ENCODE measurements at regions not wholly inside any gene's neighbourhood (a gene's known extent, or its start where the extent isn't known, plus 50 kb on each side); places are given as distances from the start of the nearest gene placed in this dataset.

- DNase-seq (ENCODE audit: low spot score), result no peak
These were observed 249.2 kb downstream of the CDC5L start for GRCh38 chr6:44636561-44637248.

GRCh38 chr6:44641344-44642031 is 254.0 kb downstream of the CDC5L start:
- no peak for DNase-seq (ENCODE audit: low spot score)

- no peak for DNase-seq (ENCODE audit: low spot score)
These were observed 254.8 kb downstream of the CDC5L start for GRCh38 chr6:44642349-44642748.

- DNase-seq (ENCODE audit: low spot score), result no peak
These were observed 255.5 kb downstream of the CDC5L start for GRCh38 chr6:44642870-44643522.

- DNase-seq (ENCODE audit: low spot score), result no peak
These were observed 257.8 kb downstream of the CDC5L start for GRCh38 chr6:44645276-44645675.

GRCh38 chr6:44646355-44646754 is 258.8 kb downstream of the CDC5L start:
- DNase-seq (ENCODE audit: low spot score), result no peak

- no peak for DNase-seq (ENCODE audit: low spot score)
These were observed 262.0 kb downstream of the CDC5L start for GRCh38 chr6:44649365-44650025.

- DNase-seq (ENCODE audit: low spot score), result no peak
These were observed 263.0 kb downstream of the CDC5L start for GRCh38 chr6:44650495-44650894.

- no peak for DNase-seq (ENCODE audit: low spot score)
These were observed 263.4 kb downstream of the CDC5L start for GRCh38 chr6:44650947-44651346.

GRCh38 chr6:44651604-44652003 is 264.1 kb downstream of the CDC5L start:
- DNase-seq (ENCODE audit: low spot score), result no peak

GRCh38 chr6:44652547-44652946 is 265.0 kb downstream of the CDC5L start:
- no peak for DNase-seq (ENCODE audit: low spot score)

GRCh38 chr6:44653091-44653490 is 265.6 kb downstream of the CDC5L start:
- no peak for DNase-seq (ENCODE audit: low spot score)

- DNase-seq (ENCODE audit: low spot score), result no peak
These were observed 266.3 kb downstream of the CDC5L start for GRCh38 chr6:44653761-44654218.

GRCh38 chr6:44655412-44656342 is 268.2 kb downstream of the CDC5L start:
- DNase-seq (ENCODE audit: low spot score), result peak; percentile 66

- DNase-seq (ENCODE audit: low spot score), result no peak
These were observed 269.2 kb downstream of the CDC5L start for GRCh38 chr6:44656691-44657090.

GRCh38 chr6:44657206-44657819 is 269.8 kb downstream of the CDC5L start:
- no peak for DNase-seq (ENCODE audit: low spot score)

- no peak for DNase-seq (ENCODE audit: low spot score)
These were observed 271.1 kb downstream of the CDC5L start for GRCh38 chr6:44658571-44658970.

- DNase-seq (ENCODE audit: low spot score), result no peak
These were observed 272.2 kb downstream of the CDC5L start for GRCh38 chr6:44659726-44660125.

GRCh38 chr6:44660561-44661220 is 273.2 kb downstream of the CDC5L start:
- no peak for DNase-seq (ENCODE audit: low spot score)

GRCh38 chr6:44661221-44662008 is 273.9 kb downstream of the CDC5L start:
- no peak for DNase-seq (ENCODE audit: low spot score)
